ENCODE measurements at regions not wholly inside any gene's neighbourhood (a gene's known extent, or its start where the extent isn't known, plus 50 kb on each side); places are given as distances from the start of the nearest gene placed in this dataset.

GRCh38 chr5:136626531-136626930 is 261.2 kb upstream of the TRPC7 start:
- no peak for TF ChIP-seq TCF4 (CRISPR knock-in tag; IDR thresholded peaks at IDR 0.05; ENCODE audit: borderline replicate concordance)
- TF ChIP-seq ISL1 (CRISPR knock-in tag; IDR thresholded peaks at IDR 0.05), result no peak
- no peak for TF ChIP-seq ZC3H10 (CRISPR knock-in tag; IDR thresholded peaks at IDR 0.05)
- no peak for TF ChIP-seq ZFP3 (CRISPR knock-in tag; IDR thresholded peaks at IDR 0.05)
- TF ChIP-seq TOX (CRISPR knock-in tag; IDR thresholded peaks at IDR 0.05; ENCODE audit: borderline replicate concordance), result no peak
- TF ChIP-seq ZNF8 (CRISPR knock-in tag; IDR thresholded peaks at IDR 0.05), result no peak
- TF ChIP-seq RARB (CRISPR knock-in tag; IDR thresholded peaks at IDR 0.05), result no peak
- TF ChIP-seq CSDC2 (CRISPR knock-in tag; IDR thresholded peaks at IDR 0.05), result no peak
- no peak for TF ChIP-seq BACH2 (CRISPR knock-in tag; IDR thresholded peaks at IDR 0.05; ENCODE audit: borderline replicate concordance)
- TF ChIP-seq OSR1 (CRISPR knock-in tag; IDR thresholded peaks at IDR 0.05), result no peak
- no peak for ATAC-seq

- no peak for TF ChIP-seq ZFP30 (CRISPR knock-in tag; IDR thresholded peaks at IDR 0.05)
- no peak for TF ChIP-seq ZFP3 (CRISPR knock-in tag; IDR thresholded peaks at IDR 0.05)
- no peak for TF ChIP-seq SNAI2 (CRISPR knock-in tag; IDR thresholded peaks at IDR 0.05)
- TF ChIP-seq ZNF8 (CRISPR knock-in tag; IDR thresholded peaks at IDR 0.05), result no peak
- TF ChIP-seq ISL1 (CRISPR knock-in tag; IDR thresholded peaks at IDR 0.05), result no peak
- no peak for TF ChIP-seq ARNTL (CRISPR knock-in tag; IDR thresholded peaks at IDR 0.05; ENCODE audit: borderline replicate concordance, low read depth)
- no peak for TF ChIP-seq TOX (CRISPR knock-in tag; IDR thresholded peaks at IDR 0.05; ENCODE audit: borderline replicate concordance)
- no peak for TF ChIP-seq BACH2 (CRISPR knock-in tag; IDR thresholded peaks at IDR 0.05; ENCODE audit: borderline replicate concordance)
- no peak for TF ChIP-seq POU6F1 (CRISPR knock-in tag; IDR thresholded peaks at IDR 0.05; ENCODE audit: borderline replicate concordance, low read depth)
- TF ChIP-seq ZNF565 (CRISPR knock-in tag; conservative IDR thresholded peaks at IDR 0.05; ENCODE audit: low read depth), result no peak
- TF ChIP-seq ZC3H10 (CRISPR knock-in tag; IDR thresholded peaks at IDR 0.05), result no peak
- no peak for TF ChIP-seq PATZ1 (CRISPR knock-in tag; IDR thresholded peaks at IDR 0.05; ENCODE audit: borderline replicate concordance)
- TF ChIP-seq GLIS3 (CRISPR knock-in tag; IDR thresholded peaks at IDR 0.05), result no peak
- TF ChIP-seq CSRNP3 (CRISPR knock-in tag; IDR thresholded peaks at IDR 0.05), result no peak
- TF ChIP-seq CREB5 (CRISPR knock-in tag; IDR thresholded peaks at IDR 0.05; ENCODE audit: low read depth), result no peak
- no peak for TF ChIP-seq ESRRG (CRISPR knock-in tag; IDR thresholded peaks at IDR 0.05)
- TF ChIP-seq PPARA (CRISPR knock-in tag; IDR thresholded peaks at IDR 0.05; ENCODE audit: borderline replicate concordance), result no peak
- no peak for TF ChIP-seq TCF4 (CRISPR knock-in tag; IDR thresholded peaks at IDR 0.05; ENCODE audit: borderline replicate concordance)
- no peak for TF ChIP-seq OSR1 (CRISPR knock-in tag; IDR thresholded peaks at IDR 0.05)
- ATAC-seq, result no peak
Observed at GRCh38 chr5:136622747-136623146, 257.4 kb upstream of the TRPC7 start.

GRCh38 chr5:136621743-136622142 is 256.4 kb upstream of the TRPC7 start:
- ATAC-seq, result no peak
- TF ChIP-seq ESRRG (CRISPR knock-in tag; IDR thresholded peaks at IDR 0.05) (no peak), POU6F1 (CRISPR knock-in tag; IDR thresholded peaks at IDR 0.05; ENCODE audit: borderline replicate concordance, low read depth) (no peak), SNAI2 (CRISPR knock-in tag; IDR thresholded peaks at IDR 0.05) (no peak), GLIS3 (CRISPR knock-in tag; IDR thresholded peaks at IDR 0.05) (no peak), RARB (CRISPR knock-in tag; IDR thresholded peaks at IDR 0.05) (no peak), PATZ1 (CRISPR knock-in tag; IDR thresholded peaks at IDR 0.05; ENCODE audit: borderline replicate concordance) (no peak), ZNF8 (CRISPR knock-in tag; IDR thresholded peaks at IDR 0.05) (no peak), ISL1 (CRISPR knock-in tag; IDR thresholded peaks at IDR 0.05) (no peak), ZFP30 (CRISPR knock-in tag; IDR thresholded peaks at IDR 0.05) (no peak), OSR1 (CRISPR knock-in tag; IDR thresholded peaks at IDR 0.05) (no peak), ZNF70 (CRISPR knock-in tag; IDR thresholded peaks at IDR 0.05) (no peak), TOX (CRISPR knock-in tag; IDR thresholded peaks at IDR 0.05; ENCODE audit: borderline replicate concordance) (no peak), ZFP3 (CRISPR knock-in tag; IDR thresholded peaks at IDR 0.05) (no peak), CSRNP3 (CRISPR knock-in tag; IDR thresholded peaks at IDR 0.05) (no peak), CSDC2 (CRISPR knock-in tag; IDR thresholded peaks at IDR 0.05) (no peak), ZC3H10 (CRISPR knock-in tag; IDR thresholded peaks at IDR 0.05) (no peak)

All from SK-N-SH treated with all-trans-retinoic acid at 6 μM for 48 hours (cell line).